Caco-2 (cell line): ENCODE measurements at regions not wholly inside any gene's neighbourhood (a gene's known extent, or its start where the extent isn't known, plus 50 kb on each side); places are given as distances from the start of the nearest gene placed in this dataset.

Experiments used
- BruUV-seq: library from RNA; stranded (reverse); fragments of 400-500 nt; replicated peaks from 2 replicates; lab custom pipeline; 2021; lab: Mats Ljungman, UMichigan
- CTCF ChIA-PET: fragments of 300-600 bp; sonication (Branson Sonifier 250); formaldehyde crosslinking; loops from one replicate; lab custom pipeline; 2022; ENCODE audit warnings: antibody characterized with exemption; lab: Charles Lee
- POLR2A ChIA-PET: fragments of 300-600 bp; sonication (Branson Sonifier 250); formaldehyde crosslinking; loops from one replicate; lab custom pipeline; 2022; ENCODE audit warnings: antibody characterized with exemption; lab: Charles Lee
- DNase-seq, 2 experiments: peaks; one replicate each; pipeline versions ENCODE4 v3.0.0 to v3.0.0-alpha.2; 2020 to 2022
- H3K27me3 ChIP-seq: replicated peaks from 2 replicates; pipeline ENCODE4 v1.6.0; 2011; ENCODE audit warnings: low read length; ENCODE audit not compliant: control insufficient read depth, insufficient read depth
- H3K36me3 ChIP-seq: 2 replicates; pipeline ENCODE4 v1.5.1; 2011; ENCODE audit warnings: low read length; ENCODE audit not compliant: control insufficient read depth, insufficient read depth
- H3K4me1 ChIP-seq: fragments of 250-450 bp; sonication (Bioruptor Pico); 2 replicates; pipeline ENCODE4 v1.5.1; 2020; ENCODE audit warnings: mild to moderate bottlenecking
- H3K4me3 ChIP-seq: 2 replicates; pipeline ENCODE4 v1.5.1; 2011; ENCODE audit warnings: low read depth, mild to moderate bottlenecking, control low read depth, low read length
- H3K9me3 ChIP-seq: fragments of 250-450 bp; sonication (Bioruptor Pico); 2 replicates; pipeline ENCODE4 v1.5.1; 2020; ENCODE audit warnings: mild to moderate bottlenecking, moderate library complexity
- H3K27ac Mint-ChIP-seq: one replicate; pipeline ENCODE4 v1.8.0; 2022; ENCODE audit warnings: mixed read lengths; ENCODE audit not compliant: unreplicated experiment
- H3K27me3 Mint-ChIP-seq: one replicate; pipeline ENCODE4 v1.8.0; 2022; ENCODE audit warnings: mixed read lengths; ENCODE audit not compliant: insufficient read depth, unreplicated experiment
- H3K36me3 Mint-ChIP-seq: one replicate; pipeline ENCODE4 v1.8.0; 2022; ENCODE audit warnings: mild to moderate bottlenecking, mixed read lengths; ENCODE audit not compliant: insufficient read depth, unreplicated experiment
- H3K4me1 Mint-ChIP-seq: one replicate; pipeline ENCODE4 v1.8.0; 2022; ENCODE audit warnings: low read depth, mixed read lengths; ENCODE audit not compliant: unreplicated experiment
- H3K4me3 Mint-ChIP-seq: one replicate; pipeline ENCODE4 v1.8.0; 2022; ENCODE audit warnings: mild to moderate bottlenecking, moderate library complexity, mixed read lengths; ENCODE audit not compliant: unreplicated experiment
- H3K9me3 Mint-ChIP-seq: one replicate; pipeline ENCODE4 v1.8.0; 2022; ENCODE audit warnings: mixed read lengths; ENCODE audit not compliant: unreplicated experiment
- intact Hi-C: fragments of 100-400 bp; cut with micrococcal nuclease; formaldehyde crosslinking; loops from one replicate; pipeline ENCODE4 v1.10.0; 2022; ENCODE audit not compliant: unreplicated experiment
- TF ChIP-seq, protein P1 (sequence below), 2 experiments: fragments of 200-600 bp in 1 of 2; IDR thresholded peaks; 1 replicate in 1 of 2; 2 replicates in 1 of 2; pipeline versions ENCODE4 v1.5.1 to v1.8.0; 2011 to 2022; ENCODE audit warnings: antibody characterized with exemption in 1 of 2, control low read depth in 1 of 2, inconsistent platforms in 1 of 2, low read depth in 1 of 2, low read length in 1 of 2, mild to moderate bottlenecking in 1 of 2, moderate library complexity in 1 of 2; ENCODE audit not compliant: insufficient read depth in 1 of 2, severe bottlenecking in 1 of 2, unreplicated experiment in 1 of 2

DNA sequence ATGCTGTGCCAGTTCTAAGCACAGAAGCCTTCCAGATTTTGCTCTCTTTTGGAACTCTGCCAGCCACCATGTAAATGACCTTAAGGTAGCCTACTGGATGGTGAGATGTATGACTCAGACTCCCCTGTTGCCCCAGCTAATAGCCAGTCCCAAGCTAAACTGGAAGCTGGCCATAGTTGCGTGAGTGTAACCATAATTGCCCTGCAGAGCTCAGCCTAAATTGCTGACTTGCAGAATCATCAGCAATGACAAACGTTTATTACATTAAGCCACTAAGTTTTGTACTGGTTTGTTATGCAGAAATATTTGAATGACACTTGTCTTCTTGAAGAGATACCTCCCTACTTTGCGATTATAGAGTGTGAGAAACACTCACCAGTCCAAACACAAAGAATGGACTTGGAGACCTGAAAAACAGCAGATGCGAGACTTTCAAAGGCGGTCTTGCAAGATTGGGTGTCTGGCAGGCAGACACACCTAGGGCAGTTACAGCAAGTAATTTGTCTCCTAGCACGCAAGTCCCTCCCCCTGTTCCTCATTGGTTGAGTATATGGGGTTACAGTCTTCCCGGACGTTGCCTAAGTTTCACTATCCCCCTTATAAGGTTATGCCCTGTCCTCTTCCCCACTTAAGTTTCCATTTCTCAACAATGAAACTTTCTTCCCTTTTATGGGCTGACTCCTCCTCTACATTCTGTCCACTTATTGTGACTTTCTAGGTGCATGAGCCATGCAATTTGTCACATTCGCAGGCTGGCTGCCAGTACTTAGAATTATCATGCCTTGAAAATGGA, 83.6 kb upstream of the XCR1 start:
- H3K4me3 ChIP-seq: no peak overlapping the region

DNA sequence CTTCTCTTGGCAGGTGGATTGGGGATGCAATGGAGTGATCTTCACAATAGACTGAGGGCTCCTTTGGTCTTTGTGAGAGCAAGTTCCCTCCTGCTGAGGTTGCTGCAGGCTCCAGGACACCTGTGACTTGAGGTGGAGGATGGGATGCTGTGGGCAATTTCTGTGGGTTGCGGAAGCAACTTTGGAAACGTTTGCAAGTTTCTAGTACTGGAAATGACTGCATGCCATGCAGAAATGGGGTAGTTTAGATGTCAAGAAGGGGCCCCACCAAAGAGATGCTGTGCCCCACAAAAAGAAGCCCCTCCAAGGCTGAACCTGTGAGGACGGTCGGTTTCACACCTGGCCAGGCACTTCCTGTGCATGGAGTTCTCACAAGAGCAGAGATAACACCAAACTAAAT, 80.4 kb upstream of the XCR1 start:
- Mint-ChIP-seq H3K27ac (no peak overlapping the region), H3K4me1 (peaks cover 20% of the 10 kb centered on the region), H3K4me3 (no peak overlapping the region), H3K36me3 (no peaks in the 10 kb centered on the region), H3K27me3 (no peaks in the 10 kb centered on the region), H3K9me3 (peaks cover 7% of the 10 kb centered on the region)
- DNase-seq: no peak
- intact Hi-C loops: no loop called here
- CTCF ChIA-PET: no interaction called here
- Histone ChIP-seq H3K9me3 (no peaks in the 10 kb centered on the region; the same call in 1 of the 2 replicates), H3K4me1 (peaks cover 6% of the 10 kb centered on the region; the same call in 1 of the 2 replicates), H3K4me3 (no peak overlapping the region), H3K36me3 (no peaks in the 10 kb centered on the region), H3K27me3 (no peaks in the 10 kb centered on the region)
- no TSS peak for BruUV-seq
- TF ChIP-seq, protein P1, sequence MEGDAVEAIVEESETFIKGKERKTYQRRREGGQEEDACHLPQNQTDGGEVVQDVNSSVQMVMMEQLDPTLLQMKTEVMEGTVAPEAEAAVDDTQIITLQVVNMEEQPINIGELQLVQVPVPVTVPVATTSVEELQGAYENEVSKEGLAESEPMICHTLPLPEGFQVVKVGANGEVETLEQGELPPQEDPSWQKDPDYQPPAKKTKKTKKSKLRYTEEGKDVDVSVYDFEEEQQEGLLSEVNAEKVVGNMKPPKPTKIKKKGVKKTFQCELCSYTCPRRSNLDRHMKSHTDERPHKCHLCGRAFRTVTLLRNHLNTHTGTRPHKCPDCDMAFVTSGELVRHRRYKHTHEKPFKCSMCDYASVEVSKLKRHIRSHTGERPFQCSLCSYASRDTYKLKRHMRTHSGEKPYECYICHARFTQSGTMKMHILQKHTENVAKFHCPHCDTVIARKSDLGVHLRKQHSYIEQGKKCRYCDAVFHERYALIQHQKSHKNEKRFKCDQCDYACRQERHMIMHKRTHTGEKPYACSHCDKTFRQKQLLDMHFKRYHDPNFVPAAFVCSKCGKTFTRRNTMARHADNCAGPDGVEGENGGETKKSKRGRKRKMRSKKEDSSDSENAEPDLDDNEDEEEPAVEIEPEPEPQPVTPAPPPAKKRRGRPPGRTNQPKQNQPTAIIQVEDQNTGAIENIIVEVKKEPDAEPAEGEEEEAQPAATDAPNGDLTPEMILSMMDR (IDR thresholded peaks at IDR 0.05; ENCODE audit: insufficient read depth in 1 of 2, low read depth in 1 of 2, low read length in 1 of 2, severe bottlenecking in 1 of 2, unreplicated experiment in 1 of 2): no peak
- POLR2A ChIA-PET: no interaction called here

More for the DNA sequence above, 83.6 kb upstream of the XCR1 start:
- Histone ChIP-seq H3K4me1 (peaks cover 32% of the 10 kb centered on the region), H3K36me3 (no peaks in the 10 kb centered on the region), H3K9me3 (no peaks in the 10 kb centered on the region; the same call in 1 of the 2 replicates), H3K27me3 (no peaks in the 10 kb centered on the region)
- TF ChIP-seq, protein P1 (IDR thresholded peaks at IDR 0.05; ENCODE audit: insufficient read depth in 1 of 2, low read depth in 1 of 2, low read length in 1 of 2, severe bottlenecking in 1 of 2, unreplicated experiment in 1 of 2): no peak
- intact Hi-C loops: no loop called here
- H3K27ac Mint-ChIP-seq: peak overlapping the region; percentile 46
- no peak overlapping the region for H3K4me3 Mint-ChIP-seq
- POLR2A ChIA-PET: interaction anchor here (0.8 kb wide), 1 partner anchor 53 kb away, joined by 3 read pairs; no protein-coding TSS in a partner anchor
- H3K4me1 Mint-ChIP-seq: peaks cover 34% of the 10 kb centered on the region
- DNase-seq: peak in 1 of 2 experiments; percentile 70
- BruUV-seq: TSS peak; percentile 47
- H3K9me3 Mint-ChIP-seq: peaks cover 6% of the 10 kb centered on the region
- CTCF ChIA-PET: no interaction called here
- H3K36me3 Mint-ChIP-seq: peaks cover 15% of the 10 kb centered on the region
- H3K27me3 Mint-ChIP-seq: no peaks in the 10 kb centered on the region

GRCh38 chr3:46105306-46105919, 78.1 kb upstream of the XCR1 start:
- no peaks in the 10 kb centered on the region; the same call in 1 of the 2 replicates for H3K9me3 ChIP-seq

More at GRCh38 chr3:46105306-46105919, 78.1 kb upstream of the XCR1 start:
- TF ChIP-seq, protein P1 (IDR thresholded peaks at IDR 0.05; ENCODE audit: insufficient read depth in 1 of 2, low read depth in 1 of 2, low read length in 1 of 2, severe bottlenecking in 1 of 2, unreplicated experiment in 1 of 2): no peak
- no TSS peak for BruUV-seq
- intact Hi-C loops: no loop called here
- H3K4me3 Mint-ChIP-seq: no peak overlapping the region
- H3K4me3 ChIP-seq: no peak overlapping the region
- no peaks in the 10 kb centered on the region for H3K4me1 ChIP-seq
- ChIA-PET CTCF (interaction anchor here (0.6 kb wide), 2 partner anchors 158 to 895 kb away, joined by 4 to 8 read pairs; no protein-coding TSS in a partner anchor), POLR2A (no interaction called here)
- no peaks in the 10 kb centered on the region for H3K27me3 Mint-ChIP-seq
- H3K4me1 Mint-ChIP-seq: peaks cover 20% of the 10 kb centered on the region
- peaks cover 25% of the 10 kb centered on the region for H3K9me3 Mint-ChIP-seq
- H3K27me3 ChIP-seq: no peaks in the 10 kb centered on the region
- H3K36me3 Mint-ChIP-seq: no peaks in the 10 kb centered on the region
- H3K27ac Mint-ChIP-seq: no peak overlapping the region
- DNase-seq: no peak
- no peaks in the 10 kb centered on the region for H3K36me3 ChIP-seq
